NCI-H1694 treated with DMSO at 0.1 percent for 48 hours (cell line): ENCODE measurements at regions not wholly inside any gene's neighbourhood (a gene's known extent, or its start where the extent isn't known, plus 50 kb on each side); places are given as distances from the start of the nearest gene placed in this dataset.

Experiments used
- DNase-seq: peaks from one replicate; lab custom pipeline; 2025; lab: John Stamatoyannopoulos, UW

- no peak for DNase-seq
Measured at GRCh38 chr12:18207266-18207665, 54.1 kb upstream of the PIK3C2G start.

- DNase-seq = no peak
Measured at GRCh38 chr12:18206198-18206597, 55.1 kb upstream of the PIK3C2G start.

GRCh38 chr12:18204053-18204452 is 57.3 kb upstream of the PIK3C2G start:
- DNase-seq = no peak

DNA sequence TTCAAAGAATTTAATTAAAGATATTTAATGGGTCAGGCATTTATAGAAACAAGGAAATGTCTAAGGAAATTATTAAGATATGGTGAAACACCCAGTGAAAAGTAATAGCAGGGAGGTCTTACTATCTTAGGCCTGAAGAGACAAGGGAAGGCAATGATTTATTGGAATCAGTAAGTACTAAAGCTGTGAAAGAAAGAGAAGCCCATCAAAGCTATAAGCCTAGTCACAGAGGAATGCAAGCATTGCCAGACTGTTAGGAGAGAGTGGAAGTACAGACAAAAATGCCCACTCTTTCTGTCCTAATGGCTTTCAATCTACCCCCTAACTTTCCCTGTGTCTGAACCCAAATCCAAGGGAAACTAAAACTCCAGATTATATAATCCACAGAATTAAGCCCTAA is 69.2 kb upstream of the PIK3C2G start:
- no peak for DNase-seq

DNA sequence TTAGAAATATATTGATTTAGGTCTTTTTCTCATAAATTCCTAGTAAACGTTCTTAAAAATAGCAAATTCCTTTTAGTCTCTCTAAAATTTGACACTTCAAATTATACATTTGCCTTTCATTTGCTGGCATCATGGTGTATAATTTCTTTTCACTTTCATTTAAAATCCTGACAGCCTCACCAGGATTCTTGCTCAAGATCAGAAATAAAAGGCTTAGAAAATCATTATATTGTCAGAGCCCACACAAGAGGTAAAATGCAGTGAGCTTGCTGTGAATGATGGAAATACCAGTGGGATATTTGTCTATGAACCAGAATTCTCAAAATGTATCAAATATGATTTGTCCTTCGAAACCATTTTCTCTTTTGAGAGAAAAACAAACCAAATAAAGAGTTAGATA is 78.2 kb upstream of the PIK3C2G start:
- DNase-seq = no peak

DNA sequence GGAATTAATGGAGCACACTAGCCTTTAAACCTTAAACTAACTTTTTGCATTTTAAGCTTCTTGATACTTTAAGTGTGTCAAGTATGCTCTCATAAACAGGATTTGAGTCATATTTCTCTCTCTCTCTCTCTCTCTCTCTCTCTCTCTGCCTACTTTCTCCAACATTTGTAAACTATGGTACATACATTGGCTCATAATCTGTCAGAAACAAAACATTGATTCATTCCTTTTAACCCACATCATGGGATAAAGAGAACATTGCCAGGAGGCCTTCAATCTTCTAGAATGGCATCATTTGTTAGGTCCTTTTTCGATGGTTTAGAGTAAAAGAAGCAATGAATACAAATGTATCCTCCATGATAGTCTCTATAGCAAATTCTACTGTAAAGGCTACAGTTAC is 81.6 kb upstream of the RERGL start:
- DNase-seq = no peak

DNA sequence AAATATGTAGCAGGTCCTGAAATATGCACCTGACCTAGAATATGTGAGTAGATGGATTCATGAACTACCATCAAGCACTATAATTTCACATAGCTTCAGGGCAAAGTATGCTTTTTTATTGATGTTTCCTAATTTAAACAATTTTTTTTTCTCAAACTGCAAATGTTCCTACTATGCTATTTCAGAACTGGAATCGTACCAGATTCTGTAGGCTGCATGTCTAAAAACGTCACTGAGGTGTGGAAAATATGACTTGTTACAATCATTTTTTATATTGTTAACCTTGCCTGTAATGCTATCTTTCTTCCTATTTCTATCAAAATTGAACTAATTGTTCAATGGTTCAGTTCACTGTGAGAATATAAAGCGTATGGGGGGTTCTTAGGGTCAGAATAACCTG is 78.0 kb upstream of the RERGL start:
- DNase-seq = no peak

DNA sequence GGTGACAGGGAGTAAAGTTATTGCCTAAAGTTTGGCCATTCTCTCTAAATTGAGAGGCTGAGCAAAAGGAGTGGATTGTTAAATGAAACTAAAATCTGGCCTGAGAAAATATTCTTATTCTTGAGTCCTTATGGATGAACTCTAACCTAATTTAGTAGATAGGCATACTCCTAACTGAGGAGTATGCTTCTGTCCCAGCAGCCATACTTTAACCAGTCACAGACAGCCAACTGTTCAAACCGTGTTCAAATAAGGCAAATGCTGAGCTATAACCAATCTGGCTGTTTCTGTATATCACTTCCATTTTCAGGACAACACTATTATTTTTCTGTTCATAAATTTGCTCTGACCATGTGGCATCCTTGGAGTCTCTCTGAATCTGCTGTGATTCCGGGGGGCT is 75.9 kb upstream of the RERGL start:
- DNase-seq = no peak

DNA sequence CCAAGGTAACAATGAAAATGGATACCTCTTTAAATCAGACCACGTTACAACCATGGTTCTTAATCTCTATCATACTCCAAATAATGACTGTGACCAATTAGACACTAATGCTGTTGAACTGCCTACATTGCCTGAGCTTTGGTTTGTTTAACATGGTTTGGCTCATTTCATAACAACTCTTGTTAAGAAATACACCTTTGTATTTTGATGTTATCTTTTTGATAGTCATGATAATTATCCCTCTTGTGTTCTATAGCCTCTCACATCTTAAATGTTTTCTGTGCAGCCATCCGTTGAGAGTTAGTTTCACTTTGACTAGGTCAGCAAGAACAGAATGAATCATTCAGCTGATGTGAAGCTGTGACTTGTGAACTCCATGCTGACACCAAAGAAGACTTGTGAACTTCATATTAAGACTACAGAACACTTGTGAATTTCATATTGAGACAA is 75.5 kb upstream of the RERGL start:
- DNase-seq = peak; percentile 25

DNA sequence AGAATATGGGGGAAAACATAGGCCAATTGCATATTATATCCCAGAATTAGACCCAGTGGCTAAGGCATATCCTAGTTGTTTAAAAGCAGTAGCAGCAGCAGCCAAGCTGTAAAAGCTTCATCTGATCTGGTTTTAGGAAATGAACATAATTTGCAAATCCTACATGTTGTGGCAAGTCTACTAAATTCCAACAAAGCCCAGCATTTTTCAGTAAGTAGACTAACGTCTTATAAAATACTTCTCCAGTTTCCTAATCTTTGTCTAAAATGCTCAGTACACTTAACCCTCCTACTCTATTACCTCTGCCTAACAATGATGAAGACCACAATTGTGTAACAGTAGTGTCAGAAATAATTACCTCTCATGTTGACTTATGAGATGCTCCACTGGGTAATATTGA is 70.9 kb upstream of the RERGL start:
- DNase-seq = no peak

DNA sequence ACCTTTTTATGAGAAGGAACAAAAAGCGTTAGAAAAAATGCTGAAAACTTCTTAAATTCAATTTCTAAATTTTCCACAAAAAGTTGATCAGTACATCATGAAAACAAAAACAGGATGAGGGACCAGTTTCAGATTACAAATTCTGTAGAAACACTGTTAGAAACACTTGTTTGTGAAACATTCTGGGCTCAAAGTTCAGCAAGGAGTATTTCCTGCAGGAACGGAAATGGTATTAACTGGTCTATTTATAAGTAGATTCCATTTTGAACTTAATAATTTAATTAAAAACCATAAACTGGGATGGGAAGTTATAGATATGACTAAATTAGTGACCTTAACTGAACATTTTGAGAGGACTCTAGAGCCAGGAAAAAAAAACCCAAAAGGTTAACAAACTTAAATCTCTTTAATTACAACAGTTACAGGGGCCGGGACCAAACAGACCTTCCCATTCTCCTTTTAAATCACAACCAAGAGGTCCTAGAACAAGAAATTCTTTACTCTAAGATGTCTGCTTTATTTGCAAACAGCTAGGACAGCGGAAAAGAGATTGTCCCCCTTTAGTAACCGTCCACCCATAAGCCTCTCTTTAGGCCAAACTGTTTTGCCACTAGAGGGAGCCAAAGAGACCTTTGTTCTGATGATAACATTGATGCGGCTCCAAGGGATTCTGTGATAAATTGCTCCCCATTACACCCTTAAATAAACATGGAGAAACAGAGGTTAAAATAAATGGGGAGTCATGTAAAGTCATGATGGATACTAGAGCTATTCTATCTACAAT is 69.0 kb upstream of the RERGL start:
- DNase-seq = peak; percentile 31

GRCh38 chr12:18153826-18154225 is 63.8 kb upstream of the RERGL start:
- DNase-seq = no peak

- no peak for DNase-seq
Measured at GRCh38 chr12:18151036-18151435, 61.0 kb upstream of the RERGL start.

- no peak for DNase-seq
Measured at GRCh38 chr12:18148961-18149360, 59.0 kb upstream of the RERGL start.

DNA sequence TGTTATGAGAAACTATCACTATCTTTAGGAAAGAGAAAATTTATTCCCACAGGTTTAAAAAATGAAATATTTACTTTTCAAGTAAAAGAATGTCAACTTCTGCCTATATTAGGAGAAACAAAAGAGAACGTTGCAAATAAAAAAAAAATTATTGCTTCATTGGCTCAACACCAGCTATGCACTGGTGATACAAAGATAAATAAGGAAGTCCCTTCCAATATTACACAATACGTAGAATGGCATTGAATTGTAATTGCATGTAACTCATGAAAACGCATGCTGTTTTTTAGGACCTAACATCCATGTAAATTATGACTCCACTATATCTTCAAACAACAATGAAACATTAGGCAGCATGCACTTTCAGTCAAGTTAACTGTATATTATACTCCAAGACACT is 56.4 kb upstream of the RERGL start:
- DNase-seq = no peak

GRCh38 chr12:18145924-18146323 is 55.9 kb upstream of the RERGL start:
- DNase-seq = no peak

DNA sequence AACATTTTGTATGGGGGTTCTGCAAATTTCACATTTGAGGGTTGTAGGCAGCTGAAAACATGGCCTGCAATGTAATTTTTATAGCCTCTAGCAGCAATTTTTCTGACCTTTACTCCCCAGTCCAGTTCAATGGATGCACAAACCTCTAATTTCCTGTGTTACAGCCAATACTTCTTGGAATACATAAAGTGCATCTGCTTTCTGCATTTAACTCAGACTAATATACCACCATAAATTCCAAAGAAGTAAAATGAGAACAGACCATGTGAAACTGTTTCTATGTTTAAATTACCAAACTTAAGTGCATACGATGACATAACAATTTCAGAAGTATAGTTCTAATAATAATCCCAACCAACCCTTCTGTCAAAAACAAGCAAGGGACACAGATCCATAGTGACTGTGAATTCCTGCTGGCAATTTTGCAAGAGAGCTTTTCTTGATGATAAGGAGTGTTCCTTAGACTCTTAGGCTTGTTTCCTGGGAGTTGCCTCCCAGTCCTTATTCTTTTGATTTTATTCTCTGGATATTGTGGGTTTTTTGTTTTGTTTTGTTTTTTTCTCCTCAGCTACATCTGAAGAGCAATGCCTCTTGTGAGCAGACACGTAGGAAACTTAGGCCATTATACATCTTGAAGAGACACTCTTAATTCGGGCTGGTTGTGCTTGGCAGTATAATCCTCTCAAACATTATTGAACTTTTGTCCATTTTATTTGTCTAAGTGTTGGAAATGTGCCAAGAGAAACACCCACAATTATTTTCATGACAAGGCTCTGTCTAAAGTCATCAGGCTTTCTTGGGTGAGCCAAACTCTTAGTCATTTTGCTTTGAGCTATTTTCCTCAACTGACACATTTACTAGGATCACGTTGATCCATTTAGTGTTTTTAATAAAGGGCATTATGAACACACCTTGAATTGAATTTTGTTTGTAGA is 51.3 kb upstream of the RERGL start:
- DNase-seq = no peak

DNA sequence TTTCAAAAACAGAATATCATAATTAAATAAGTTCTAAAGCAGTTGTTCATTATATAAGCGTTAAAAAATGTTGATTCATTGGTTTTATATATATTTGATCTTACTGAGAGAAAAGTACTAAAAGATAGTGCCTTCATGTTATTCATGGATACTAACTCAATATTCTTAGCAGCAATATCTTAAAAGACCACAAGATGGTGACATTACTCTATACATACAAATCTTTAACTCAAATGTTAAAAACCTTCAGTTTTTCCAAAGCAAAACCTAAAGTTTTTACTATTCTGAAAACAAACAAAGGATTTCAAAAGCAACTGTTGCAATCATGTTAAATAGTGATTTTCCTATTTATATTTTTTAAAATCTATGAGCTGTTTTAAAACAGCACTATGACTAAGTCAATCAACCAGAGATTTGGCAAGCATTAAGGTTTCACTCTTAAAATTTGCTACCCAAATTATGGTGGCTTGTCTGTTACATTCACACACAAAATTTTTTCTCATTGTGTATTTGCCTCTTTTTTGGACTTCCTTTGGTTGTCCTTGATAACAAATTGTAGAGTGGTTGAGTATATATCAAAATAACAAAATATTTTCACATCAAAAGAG is 50.1 kb upstream of the RERGL start:
- peak; percentile 69 for DNase-seq
